ENCODE measurements at regions not wholly inside any gene's neighbourhood (a gene's known extent, or its start where the extent isn't known, plus 50 kb on each side); places are given as distances from the start of the nearest gene placed in this dataset.

GRCh38 chr11:119490253-119491006 is 67.5 kb upstream of the THY1 start:
- no peak for DNase-seq (ENCODE audit: low read depth)

DNA sequence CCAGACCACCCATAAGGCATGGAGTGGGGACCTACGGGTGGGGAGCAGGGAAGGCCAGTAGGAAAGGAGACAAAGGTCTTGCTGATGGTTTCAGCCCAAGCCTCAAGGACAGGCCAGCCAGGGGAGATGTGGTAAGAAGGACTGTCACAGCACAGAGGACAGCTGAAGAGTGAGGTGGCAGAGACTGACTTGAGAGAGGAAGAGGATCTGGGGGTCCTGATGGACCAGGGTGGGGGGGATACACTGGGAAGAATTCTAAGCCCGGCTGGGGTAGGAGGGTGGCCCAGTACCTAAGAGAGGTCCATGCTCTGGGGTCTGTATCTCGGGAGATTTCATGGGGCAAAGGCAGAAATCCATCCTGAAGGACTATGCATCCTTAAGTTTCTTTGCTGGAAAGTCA is 66.1 kb upstream of the THY1 start:
- no peak for DNase-seq (ENCODE audit: low read depth)

- no peak for DNase-seq (ENCODE audit: low read depth)
Measured at GRCh38 chr11:119488256-119488995, 65.5 kb upstream of the THY1 start.

DNA sequence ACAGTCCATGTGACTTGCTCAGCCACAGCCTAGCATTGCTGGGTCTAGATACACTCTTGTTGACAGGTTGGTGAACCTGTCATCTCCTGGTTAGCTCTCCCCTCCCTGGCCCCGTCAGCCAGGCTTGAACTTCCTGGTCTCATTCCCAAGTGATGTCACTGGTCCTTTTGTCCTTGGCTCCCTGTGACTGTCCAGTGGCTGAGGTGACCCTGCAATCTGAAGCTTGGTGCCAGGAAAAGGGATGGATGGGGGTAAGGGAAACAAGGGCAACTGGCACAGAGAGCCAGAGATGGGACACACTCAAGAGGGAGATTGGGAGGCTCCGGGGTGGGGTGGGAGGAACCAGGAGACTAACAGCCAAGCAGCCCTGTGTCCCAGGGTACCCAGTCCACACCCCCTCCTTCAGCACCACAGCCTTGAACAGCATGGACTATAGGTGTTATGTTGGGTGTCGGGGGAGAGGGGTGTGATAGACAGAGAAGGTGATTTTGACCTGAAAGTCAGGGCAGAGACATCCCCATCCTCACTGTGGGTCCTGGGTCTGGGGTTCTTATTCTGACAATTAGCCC is 63.8 kb upstream of the THY1 start:
- DNase-seq (ENCODE audit: low read depth), result no peak

DNA sequence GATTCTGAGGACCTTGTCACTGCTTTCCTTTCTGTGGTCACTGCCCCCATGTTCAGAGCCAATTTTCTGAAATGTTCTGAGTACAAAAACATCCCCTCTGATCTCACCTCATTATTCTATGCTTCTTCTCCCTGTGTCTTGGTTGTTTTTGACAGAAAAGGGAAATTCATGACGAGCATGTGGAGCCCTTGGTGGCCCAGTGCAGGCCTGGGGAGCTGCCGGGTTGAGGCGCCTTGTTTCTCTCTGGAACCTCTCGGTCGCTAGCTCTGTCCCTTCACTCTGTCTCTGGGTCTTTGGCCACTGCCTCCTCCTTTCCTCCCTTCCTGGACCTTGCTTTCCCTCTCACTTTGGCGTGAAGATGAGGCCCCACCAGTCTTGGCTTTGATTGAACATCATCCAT is 63.0 kb upstream of the THY1 start:
- no peak for DNase-seq (ENCODE audit: low read depth)

DNA sequence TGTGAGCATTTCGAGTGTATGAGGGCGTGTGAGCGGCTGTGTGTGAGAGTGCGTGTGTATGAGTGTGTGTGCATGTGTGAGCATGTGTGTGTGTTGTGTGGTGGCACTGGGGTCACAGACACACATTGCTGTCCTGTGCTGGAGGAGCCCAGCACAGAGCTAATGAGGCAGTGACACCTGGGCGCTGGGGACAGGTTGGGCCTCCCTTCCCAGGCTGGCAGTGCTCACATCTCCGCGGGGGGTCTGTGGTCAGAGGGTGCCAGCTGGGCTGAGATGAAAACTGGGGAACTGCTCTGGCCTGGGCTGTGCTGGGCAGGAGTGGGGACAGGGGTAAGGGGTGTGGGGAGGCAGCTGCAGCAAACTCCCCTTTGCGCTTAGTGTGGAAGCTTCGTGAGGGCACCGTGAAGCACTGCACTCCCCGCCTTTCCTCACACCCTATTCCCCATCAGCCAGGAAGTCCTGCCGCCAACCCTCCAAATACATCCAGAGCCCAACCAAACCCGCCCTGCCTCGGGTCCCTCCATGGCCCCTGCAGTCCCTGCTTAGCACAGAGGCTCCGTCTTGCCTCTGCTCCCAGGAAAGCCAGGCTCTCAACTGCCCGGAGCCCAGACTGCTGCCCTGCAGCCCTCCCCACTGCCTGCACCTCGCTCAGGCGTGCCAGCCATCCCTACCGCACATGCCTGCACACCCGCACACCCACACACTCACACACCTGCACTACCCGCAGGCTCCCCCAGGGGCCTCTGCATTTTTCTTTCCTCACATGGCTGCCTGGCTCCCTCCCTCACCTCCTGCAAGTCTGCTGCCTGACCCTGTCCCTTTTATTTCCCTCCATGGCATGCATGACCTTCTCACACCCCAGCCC is 62.0 kb upstream of the THY1 start:
- no peak for DNase-seq (ENCODE audit: low read depth)

GRCh38 chr11:119483881-119484371 is 61.0 kb upstream of the THY1 start:
- no peak for DNase-seq (ENCODE audit: low read depth)

DNA sequence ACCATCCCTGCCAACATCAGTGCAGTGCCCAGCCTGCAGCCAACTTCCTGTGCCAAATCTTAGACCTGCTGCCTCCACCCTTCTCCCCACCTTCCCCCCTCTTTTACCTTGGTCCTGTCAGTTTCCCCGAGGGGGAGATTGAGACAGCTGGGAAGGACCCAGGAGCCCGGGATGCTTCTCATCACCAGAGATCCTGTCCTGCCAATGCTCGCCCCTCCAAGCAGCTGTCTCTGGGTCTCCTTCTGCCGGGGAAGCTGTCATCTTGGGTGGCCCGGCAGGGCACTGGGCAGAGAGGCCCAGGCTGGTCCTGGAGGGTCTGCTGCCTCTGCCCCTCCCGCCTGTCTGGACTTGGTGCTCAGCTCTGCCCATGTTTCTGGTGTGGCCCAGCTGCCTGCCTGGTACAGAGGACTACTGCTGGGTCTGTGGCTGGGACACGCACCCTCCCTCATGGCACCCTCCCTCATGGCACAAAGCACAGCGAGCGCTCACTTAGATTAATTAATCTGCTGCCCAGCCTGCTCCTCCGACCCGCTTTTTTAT is 60.4 kb upstream of the THY1 start:
- DNase-seq (ENCODE audit: low read depth), result no peak

DNA sequence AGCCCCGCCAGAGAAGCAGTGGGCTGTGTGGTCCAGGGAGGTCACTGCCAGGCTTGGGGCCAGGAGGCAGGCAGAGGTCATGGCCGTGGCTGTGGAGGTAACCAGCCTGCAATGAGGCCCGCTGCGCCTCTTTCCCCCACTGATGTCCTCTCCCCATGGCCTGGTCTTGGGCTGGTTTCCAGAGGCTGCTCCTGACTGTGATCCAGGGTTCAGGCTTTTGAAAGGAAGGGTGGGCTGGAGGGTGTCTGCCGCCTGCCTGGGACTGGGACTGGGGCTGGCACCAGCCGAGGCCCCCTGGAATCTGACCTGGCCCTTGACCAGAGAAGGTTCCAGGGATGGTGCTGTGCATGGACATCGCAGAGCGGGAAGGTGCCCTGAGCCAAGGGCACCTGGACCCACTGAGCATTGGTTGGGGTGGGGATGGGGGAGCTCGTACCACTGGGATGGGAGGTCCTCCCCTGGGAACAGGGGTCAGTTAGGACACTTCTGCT is 59.6 kb upstream of the THY1 start:
- no peak for DNase-seq (ENCODE audit: low read depth)

DNA sequence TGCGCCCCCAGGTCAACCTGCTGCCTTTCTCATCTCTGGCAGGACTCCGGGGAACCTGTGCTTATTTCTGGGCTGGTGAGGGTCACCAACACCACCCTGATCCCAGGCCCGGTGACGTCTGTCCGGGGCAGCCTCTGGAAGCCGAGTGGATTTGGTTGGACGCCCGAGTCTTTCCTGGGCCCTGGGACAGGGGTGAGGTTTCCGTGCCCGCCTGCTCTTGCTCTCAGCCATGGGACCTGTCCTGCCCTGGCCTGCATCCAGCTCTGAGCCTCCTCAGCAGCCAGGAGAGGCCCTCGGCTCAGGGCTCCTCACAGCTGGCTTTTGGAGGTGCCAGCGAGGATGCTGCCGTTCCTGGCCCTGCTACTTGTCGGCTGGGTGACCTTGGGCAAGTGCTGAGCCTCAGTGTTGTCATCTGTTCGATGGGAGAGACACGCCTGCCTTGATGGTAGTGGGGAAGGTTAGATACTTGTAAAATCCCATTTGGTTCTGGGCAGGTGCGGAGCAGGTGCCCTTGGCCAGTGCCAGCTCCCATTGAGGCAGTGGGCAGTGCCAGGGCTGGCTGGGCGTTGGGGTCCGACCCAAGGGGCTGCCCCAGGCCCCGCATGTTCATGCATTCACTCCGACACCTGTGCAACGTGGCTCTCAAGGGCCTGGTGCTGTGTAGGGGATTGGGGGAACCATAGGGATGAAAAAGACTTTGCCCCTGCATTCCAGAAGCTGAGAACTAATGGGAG is 58.9 kb upstream of the THY1 start:
- no peak for DNase-seq (ENCODE audit: low read depth)

- peak; percentile 93 for DNase-seq (ENCODE audit: low read depth)
Measured at GRCh38 chr11:119481021-119481666, 58.2 kb upstream of the THY1 start.

- no peak for DNase-seq (ENCODE audit: low read depth)
Measured at GRCh38 chr11:119480380-119481020, 57.5 kb upstream of the THY1 start.

DNA sequence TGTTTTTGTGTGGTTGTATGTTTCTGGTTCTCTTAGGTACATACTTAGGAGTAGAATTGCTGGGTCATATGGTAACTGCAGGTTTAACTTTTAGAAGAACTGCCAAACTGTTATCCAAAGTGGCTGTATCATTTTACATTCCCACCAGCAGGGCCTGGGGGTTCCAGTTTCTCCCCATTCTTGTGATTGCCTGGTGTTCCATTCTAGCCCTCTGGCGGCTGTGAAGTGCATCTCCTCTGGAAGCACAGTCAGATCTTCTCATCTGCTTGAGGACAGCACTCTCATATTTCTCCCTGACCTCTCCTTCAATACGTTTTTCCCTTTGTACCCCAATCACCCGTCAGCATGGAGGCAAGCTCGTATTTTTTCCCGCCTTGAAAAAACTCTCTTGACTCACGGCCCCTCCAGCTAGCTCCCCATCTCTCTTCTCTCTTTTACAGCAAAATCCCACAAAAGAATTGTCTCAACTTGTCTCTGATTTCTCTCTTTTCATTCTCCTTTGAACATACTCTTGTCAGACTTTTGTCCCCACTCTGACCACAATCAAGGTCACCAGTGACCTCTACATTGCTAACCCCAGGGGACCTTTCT is 56.8 kb upstream of the THY1 start:
- DNase-seq (ENCODE audit: low read depth), result no peak

DNA sequence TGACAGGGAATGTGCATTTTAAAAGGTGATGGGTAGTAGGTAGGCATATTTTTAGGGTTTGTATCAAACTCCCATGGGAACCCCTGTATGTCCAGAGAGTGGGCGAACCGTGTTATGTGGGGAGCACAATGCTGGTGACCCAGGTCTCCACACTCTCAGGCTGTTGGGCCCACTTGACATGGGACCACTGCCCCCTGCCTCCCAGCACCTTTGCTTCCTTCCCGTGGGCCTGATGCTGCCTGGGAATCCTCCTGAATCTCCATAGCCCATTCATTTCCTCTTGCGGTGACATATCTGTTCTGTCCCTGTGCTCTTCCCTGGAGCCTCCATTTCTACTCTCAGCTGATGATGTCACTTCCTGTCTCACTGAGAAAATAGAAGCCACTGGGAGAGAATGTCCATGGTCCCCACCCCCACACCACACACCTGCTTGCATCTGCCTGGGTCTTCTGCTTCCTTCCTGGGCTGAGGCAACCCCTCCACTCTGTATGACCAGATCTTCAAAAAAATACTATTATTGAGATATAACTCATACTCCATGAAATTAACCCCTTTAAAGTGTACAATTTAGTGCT is 55.8 kb upstream of the THY1 start:
- no peak for DNase-seq (ENCODE audit: low read depth)

DNA sequence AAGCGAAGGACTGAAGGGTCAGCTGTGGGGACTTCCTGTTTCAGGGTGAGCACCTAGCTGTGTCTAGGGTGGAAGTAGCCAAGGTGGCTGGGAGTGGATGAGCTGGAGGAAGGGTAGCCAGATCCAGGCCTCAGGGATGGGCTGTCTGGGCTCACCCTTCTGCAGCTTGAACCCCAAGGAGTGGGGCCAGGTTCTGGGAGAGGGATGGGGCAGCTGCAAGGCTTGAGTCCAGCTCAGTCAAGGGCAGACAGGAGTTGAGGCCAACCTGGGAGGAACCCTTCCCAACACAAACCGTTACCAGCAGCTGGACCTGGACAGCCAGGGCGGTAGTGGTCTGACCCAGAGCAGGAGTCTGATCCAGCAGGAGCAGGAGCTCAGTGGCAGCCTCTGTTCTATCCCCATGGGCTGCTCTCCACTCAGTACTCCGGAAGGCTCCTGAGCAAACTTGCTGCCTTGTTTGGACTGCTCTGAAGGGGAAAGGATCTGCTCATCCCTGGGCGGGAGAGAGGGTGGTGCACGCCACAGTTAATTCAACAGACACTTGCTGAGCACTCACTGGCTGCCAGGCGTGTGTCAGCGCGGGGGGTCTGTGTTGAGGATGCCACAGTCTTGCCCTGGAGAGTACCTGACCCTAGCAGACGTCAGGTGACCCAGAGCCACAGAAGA is 53.8 kb upstream of the THY1 start:
- no peak for DNase-seq (ENCODE audit: low read depth)

GRCh38 chr11:119476038-119476437 is 53.1 kb upstream of the THY1 start:
- DNase-seq (ENCODE audit: low read depth), result no peak

DNA sequence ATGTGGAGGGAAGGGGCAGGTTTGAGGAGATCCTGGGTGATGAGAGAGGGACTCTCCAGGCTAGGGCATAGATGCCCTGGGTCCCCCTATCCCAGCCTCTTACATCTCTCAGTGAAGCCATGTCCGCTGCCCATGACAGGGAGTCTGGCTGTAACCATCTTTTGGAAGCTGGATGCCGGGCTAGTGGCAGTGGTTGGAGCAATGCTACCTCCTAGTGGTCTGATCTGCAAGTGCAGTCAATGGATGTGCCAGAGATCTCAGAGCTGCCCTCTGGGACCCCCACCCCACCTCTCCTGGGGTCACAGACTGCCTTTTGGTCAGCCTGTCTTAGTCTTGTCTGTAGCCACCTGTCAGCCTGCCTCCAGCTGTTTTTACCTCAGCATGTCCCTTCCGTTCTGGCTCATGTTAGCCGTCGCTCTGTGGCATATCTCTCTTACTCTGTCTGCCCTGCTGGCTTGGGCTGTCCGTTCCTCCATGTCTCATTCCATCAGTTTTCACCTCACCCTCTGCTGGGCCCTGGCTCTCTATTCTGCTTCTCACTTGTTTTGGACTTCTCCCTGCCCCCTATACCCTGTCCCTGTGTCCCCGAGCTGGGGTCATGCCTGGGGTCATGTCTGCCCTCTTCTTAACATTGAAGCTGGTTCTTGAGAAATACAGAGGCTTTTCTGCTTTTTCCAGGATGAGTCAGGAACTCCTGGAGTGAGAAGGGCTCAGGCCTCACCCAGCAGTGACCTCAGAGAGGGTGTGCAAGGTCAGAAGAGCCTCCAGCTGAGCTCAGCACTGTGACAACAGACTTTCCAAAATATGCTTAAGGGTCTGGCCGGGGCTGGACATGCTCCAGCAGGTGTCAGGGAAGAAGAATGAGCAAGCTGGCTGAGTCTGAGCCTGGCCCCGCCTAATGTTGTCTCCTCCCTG is 52.0 kb upstream of the THY1 start:
- peak; percentile 53 for DNase-seq (ENCODE audit: low read depth)

Data from GM04503 (cell line).